ENCODE measurements at regions not wholly inside any gene's neighbourhood (a gene's known extent, or its start where the extent isn't known, plus 50 kb on each side); places are given as distances from the start of the nearest gene placed in this dataset.

- no peak overlapping the region for H3K27ac ChIP-seq (ENCODE audit: low read length)
- ChIA-PET CTCF (no interaction called here), POLR2A (no interaction called here)
- TF ChIP-seq CTCF (IDR thresholded peaks at IDR 0.05) (no peak), TCF7L2 (IDR thresholded peaks at IDR 0.05; ENCODE audit: low read depth, low read length) (no peak), POLR2AphosphoS5 (IDR thresholded peaks at IDR 0.05; ENCODE audit: low read depth, low read length) (no peak), REST (IDR thresholded peaks at IDR 0.05; ENCODE audit: insufficient read depth in 1 of 2, low read depth in 2 of 2, low read length in 1 of 2) (no peak)
- H3K27me3 ChIP-seq (ENCODE audit: control insufficient read depth, insufficient read depth, low read length), result peaks cover 8% of the 10 kb centered on the region
- no peaks in the 10 kb centered on the region for H3K9me3 ChIP-seq (ENCODE audit: control insufficient read depth, insufficient read depth, low read depth, low read length)
- intact Hi-C loops (cut with micrococcal nuclease; ENCODE audit: unreplicated experiment), result no loop called here
- no peaks in the 10 kb centered on the region for H3K36me3 ChIP-seq (ENCODE audit: control insufficient read depth, insufficient read depth, low read length)
- DNase-seq (ENCODE audit: low read depth, low spot score) (no peak), ATAC-seq (no peak)
- H3K4me1 ChIP-seq (ENCODE audit: control insufficient read depth, insufficient read depth, low read length), result no peaks in the 10 kb centered on the region
- no TSS peak for BruUV-seq (replicated peaks)
- H3K4me3 ChIP-seq (ENCODE audit: low read depth in 2 of 2, low read length in 2 of 2), result no peak overlapping the region
- in situ Hi-C loops (cut with HindIII; ENCODE audit: low pct_unique_long_range_greater_than_20kb, low sequenced_read_pairs), result no loop called here
These were observed 79.4 kb upstream of the PROKR2 start for GRCh38 chr20:5395932-5396727.

- CTCF ChIA-PET, result no interaction called here
- Histone ChIP-seq H3K36me3 (ENCODE audit: control insufficient read depth, insufficient read depth, low read length) (no peaks in the 10 kb centered on the region), H3K9me3 (ENCODE audit: control insufficient read depth, insufficient read depth, low read depth, low read length) (no peaks in the 10 kb centered on the region), H3K27ac (ENCODE audit: low read length) (no peak overlapping the region), H3K27me3 (ENCODE audit: control insufficient read depth, insufficient read depth, low read length) (peaks cover 10% of the 10 kb centered on the region), H3K4me1 (ENCODE audit: control insufficient read depth, insufficient read depth, low read length) (no peaks in the 10 kb centered on the region), H3K4me3 (ENCODE audit: low read depth in 2 of 2, low read length in 2 of 2) (no peak overlapping the region)
- TF ChIP-seq SIN3A (IDR thresholded peaks at IDR 0.05; ENCODE audit: borderline replicate concordance, insufficient read depth, low read depth, low read length) (no peak), POLR2AphosphoS5 (IDR thresholded peaks at IDR 0.05; ENCODE audit: low read depth, low read length) (no peak), REST (IDR thresholded peaks at IDR 0.05; ENCODE audit: insufficient read depth in 1 of 2, low read depth in 2 of 2, low read length in 1 of 2) (no peak), CTCF (IDR thresholded peaks at IDR 0.05) (no peak), TCF7L2 (IDR thresholded peaks at IDR 0.05; ENCODE audit: low read depth, low read length) (no peak)
- ATAC-seq, result no peak
- intact Hi-C loops (cut with micrococcal nuclease; ENCODE audit: unreplicated experiment), result no loop called here
- BruUV-seq (replicated peaks), result no TSS peak
- DNase-seq (ENCODE audit: low read depth, low spot score), result no peak
- in situ Hi-C loops (cut with HindIII; ENCODE audit: low pct_unique_long_range_greater_than_20kb, low sequenced_read_pairs), result no loop called here
- POLR2A ChIA-PET, result no interaction called here
These were observed 76.6 kb upstream of the PROKR2 start for GRCh38 chr20:5393218-5393870.
